ENCODE measurements at regions not wholly inside any gene's neighbourhood (a gene's known extent, or its start where the extent isn't known, plus 50 kb on each side); places are given as distances from the start of the nearest gene placed in this dataset.
"Not testable (repeated sequence)": the region's sequence is repeated elsewhere in the genome, so short reads cannot be mapped to it uniquely, and the experiment has no call there.

- CTCF ChIA-PET; H3K4me3 ChIP-seq (ENCODE audit: low read depth, low read length); H3K9me3 ChIP-seq (ENCODE audit: control insufficient read depth, insufficient read depth, low read length); DNase-seq (ENCODE audit: low read depth, low spot score); H3K27ac ChIP-seq (ENCODE audit: low read depth, low read length); POLR2A ChIA-PET; H3K27me3 ChIP-seq (ENCODE audit: control insufficient read depth, insufficient read depth, low read length): not testable (repeated sequence)
Observed at GRCh38 chr2:91422102-91422501, 2730.6 kb downstream of the RPIA start.

GRCh38 chr2:91427148-91427547 lies 2735.7 kb downstream of the RPIA start:
- DNase-seq (ENCODE audit: low read depth, low spot score); CTCF ChIA-PET; H3K9me3 ChIP-seq (ENCODE audit: control insufficient read depth, insufficient read depth, low read length); H3K27me3 ChIP-seq (ENCODE audit: control insufficient read depth, insufficient read depth, low read length); H3K4me3 ChIP-seq (ENCODE audit: low read depth, low read length); POLR2A ChIA-PET; H3K27ac ChIP-seq (ENCODE audit: low read depth, low read length): not testable (repeated sequence)

- H3K27me3 ChIP-seq (ENCODE audit: control insufficient read depth, insufficient read depth, low read length): peaks cover 13% of the 10 kb centered on the region
- DNase-seq (ENCODE audit: low read depth, low spot score); CTCF ChIA-PET; H3K4me3 ChIP-seq (ENCODE audit: low read depth, low read length); H3K27ac ChIP-seq (ENCODE audit: low read depth, low read length); POLR2A ChIA-PET: not testable (repeated sequence)
- H3K9me3 ChIP-seq (ENCODE audit: control insufficient read depth, insufficient read depth, low read length): peaks cover 11% of the 10 kb centered on the region; the same call in 1 of the 2 replicates
Observed at GRCh38 chr2:91441932-91442245, 2750.4 kb downstream of the RPIA start.

GRCh38 chr2:91442246-91442905 lies 2750.9 kb downstream of the RPIA start:
- Histone ChIP-seq H3K27ac (ENCODE audit: low read depth, low read length) (no peak overlapping the region), H3K9me3 (ENCODE audit: control insufficient read depth, insufficient read depth, low read length) (peaks cover 11% of the 10 kb centered on the region), H3K27me3 (ENCODE audit: control insufficient read depth, insufficient read depth, low read length) (peaks cover 13% of the 10 kb centered on the region), H3K4me3 (ENCODE audit: low read depth, low read length) (0 out of 2 replicates have a peak overlapping the region, but pooled peaks have one; percentile 17)
- TF ChIP-seq CTCF (IDR thresholded peaks at IDR 0.05; ENCODE audit: low read depth, low read length): no peak
- ChIA-PET CTCF (no interaction called here), POLR2A (no interaction called here)
- no peak for DNase-seq (ENCODE audit: low read depth, low spot score)

- H3K27me3 ChIP-seq (ENCODE audit: control insufficient read depth, insufficient read depth, low read length): peaks cover 13% of the 10 kb centered on the region
- CTCF ChIA-PET; H3K27ac ChIP-seq (ENCODE audit: low read depth, low read length); POLR2A ChIA-PET; H3K4me3 ChIP-seq (ENCODE audit: low read depth, low read length); DNase-seq (ENCODE audit: low read depth, low spot score): not testable (repeated sequence)
- H3K9me3 ChIP-seq (ENCODE audit: control insufficient read depth, insufficient read depth, low read length): peaks cover 11% of the 10 kb centered on the region
Observed at GRCh38 chr2:91442906-91443729, 2751.6 kb downstream of the RPIA start.

- H3K27ac ChIP-seq (ENCODE audit: low read depth, low read length); DNase-seq (ENCODE audit: low read depth, low spot score); H3K4me3 ChIP-seq (ENCODE audit: low read depth, low read length); POLR2A ChIA-PET; CTCF ChIA-PET: not testable (repeated sequence)
- Histone ChIP-seq H3K27me3 (ENCODE audit: control insufficient read depth, insufficient read depth, low read length) (peaks cover 13% of the 10 kb centered on the region), H3K9me3 (ENCODE audit: control insufficient read depth, insufficient read depth, low read length) (peaks cover 11% of the 10 kb centered on the region)
Observed at GRCh38 chr2:91443730-91444115, 2752.2 kb downstream of the RPIA start.

GRCh38 chr2:91445705-91446104 lies 2754.2 kb downstream of the RPIA start:
- Histone ChIP-seq H3K9me3 (ENCODE audit: control insufficient read depth, insufficient read depth, low read length) (peaks cover 11% of the 10 kb centered on the region), H3K27me3 (ENCODE audit: control insufficient read depth, insufficient read depth, low read length) (peaks cover 13% of the 10 kb centered on the region)
- POLR2A ChIA-PET; CTCF ChIA-PET; DNase-seq (ENCODE audit: low read depth, low spot score); H3K4me3 ChIP-seq (ENCODE audit: low read depth, low read length); H3K27ac ChIP-seq (ENCODE audit: low read depth, low read length): not testable (repeated sequence)

GRCh38 chr2:91446489-91446888 lies 2755.0 kb downstream of the RPIA start:
- CTCF ChIA-PET; H3K4me3 ChIP-seq (ENCODE audit: low read depth, low read length); DNase-seq (ENCODE audit: low read depth, low spot score); POLR2A ChIA-PET; H3K27ac ChIP-seq (ENCODE audit: low read depth, low read length): not testable (repeated sequence)
- peaks cover 11% of the 10 kb centered on the region for H3K9me3 ChIP-seq (ENCODE audit: control insufficient read depth, insufficient read depth, low read length)
- H3K27me3 ChIP-seq (ENCODE audit: control insufficient read depth, insufficient read depth, low read length): peaks cover 13% of the 10 kb centered on the region

GRCh38 chr2:91446915-91447314 lies 2755.4 kb downstream of the RPIA start:
- DNase-seq (ENCODE audit: low read depth, low spot score); CTCF ChIA-PET; H3K4me3 ChIP-seq (ENCODE audit: low read depth, low read length); H3K27ac ChIP-seq (ENCODE audit: low read depth, low read length); POLR2A ChIA-PET: not testable (repeated sequence)
- Histone ChIP-seq H3K27me3 (ENCODE audit: control insufficient read depth, insufficient read depth, low read length) (peaks cover 11% of the 10 kb centered on the region), H3K9me3 (ENCODE audit: control insufficient read depth, insufficient read depth, low read length) (peaks cover 11% of the 10 kb centered on the region)

- H3K27ac ChIP-seq (ENCODE audit: low read depth, low read length); DNase-seq (ENCODE audit: low read depth, low spot score); H3K9me3 ChIP-seq (ENCODE audit: control insufficient read depth, insufficient read depth, low read length); POLR2A ChIA-PET; CTCF ChIA-PET; H3K4me3 ChIP-seq (ENCODE audit: low read depth, low read length); H3K27me3 ChIP-seq (ENCODE audit: control insufficient read depth, insufficient read depth, low read length): not testable (repeated sequence)
Observed at GRCh38 chr2:91447508-91447907, 2756.0 kb downstream of the RPIA start.

- CTCF ChIA-PET; H3K27me3 ChIP-seq (ENCODE audit: control insufficient read depth, insufficient read depth, low read length); POLR2A ChIA-PET; H3K4me3 ChIP-seq (ENCODE audit: low read depth, low read length); H3K9me3 ChIP-seq (ENCODE audit: control insufficient read depth, insufficient read depth, low read length); H3K27ac ChIP-seq (ENCODE audit: low read depth, low read length); DNase-seq (ENCODE audit: low read depth, low spot score): not testable (repeated sequence)
Observed at GRCh38 chr2:91462292-91462691, 2770.8 kb downstream of the RPIA start.

All from AG04450 (cell line).